ENCODE measurements at regions not wholly inside any gene's neighbourhood (a gene's known extent, or its start where the extent isn't known, plus 50 kb on each side); places are given as distances from the start of the nearest gene placed in this dataset.

DNA sequence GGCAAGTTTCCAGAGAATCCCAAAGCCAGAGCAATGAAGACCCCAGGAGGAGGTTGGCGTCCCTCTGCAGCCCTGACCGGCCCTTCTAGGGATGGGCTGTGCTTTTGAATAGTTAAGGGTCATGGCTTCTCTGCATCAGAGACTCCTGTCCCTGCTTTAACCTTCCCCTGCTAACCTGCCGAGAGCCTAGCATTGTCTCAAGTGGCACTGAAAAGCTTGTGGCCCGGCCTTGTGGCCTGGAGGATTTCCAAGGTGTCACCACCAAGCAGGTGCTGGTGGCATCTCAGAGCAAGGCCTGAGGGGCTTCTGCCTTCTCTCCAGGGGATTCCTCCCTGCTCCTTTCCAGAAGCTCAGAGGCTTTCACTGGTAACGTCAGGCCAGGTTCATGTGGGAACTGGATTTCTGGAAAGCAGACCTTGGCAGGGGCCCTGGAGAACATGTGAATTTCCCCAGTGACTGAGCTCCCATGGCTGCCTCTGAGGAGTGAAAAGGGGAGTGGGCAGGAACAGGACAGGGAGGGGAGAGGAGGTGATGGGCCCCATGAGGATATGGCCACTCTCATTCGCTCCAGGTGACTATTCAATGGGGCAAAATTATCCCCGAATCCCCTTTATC is 409.9 kb downstream of the PTPRU start:
- BruUV-seq (replicated peaks): no TSS peak
- no peaks in the 10 kb centered on the region for H3K9me3 Mint-ChIP-seq (ENCODE audit: unreplicated experiment)
- ChIA-PET CTCF (no interaction called here), POLR2A (no interaction called here)
- H3K27ac Mint-ChIP-seq (ENCODE audit: unreplicated experiment): no peak overlapping the region
- no peaks in the 10 kb centered on the region for H3K36me3 Mint-ChIP-seq (ENCODE audit: insufficient read depth, unreplicated experiment)
- H3K27me3 Mint-ChIP-seq (ENCODE audit: insufficient read depth, unreplicated experiment): peaks cover 10% of the 10 kb centered on the region
- DNase-seq: no peak
- no peaks in the 10 kb centered on the region for H3K27me3 ChIP-seq (replicated peaks; ENCODE audit: control insufficient read depth, insufficient read depth, low read length)
- no peak overlapping the region for H3K4me3 Mint-ChIP-seq (ENCODE audit: unreplicated experiment)
- intact Hi-C loops (cut with micrococcal nuclease; ENCODE audit: unreplicated experiment): no loop called here
- TF ChIP-seq, protein P1, sequence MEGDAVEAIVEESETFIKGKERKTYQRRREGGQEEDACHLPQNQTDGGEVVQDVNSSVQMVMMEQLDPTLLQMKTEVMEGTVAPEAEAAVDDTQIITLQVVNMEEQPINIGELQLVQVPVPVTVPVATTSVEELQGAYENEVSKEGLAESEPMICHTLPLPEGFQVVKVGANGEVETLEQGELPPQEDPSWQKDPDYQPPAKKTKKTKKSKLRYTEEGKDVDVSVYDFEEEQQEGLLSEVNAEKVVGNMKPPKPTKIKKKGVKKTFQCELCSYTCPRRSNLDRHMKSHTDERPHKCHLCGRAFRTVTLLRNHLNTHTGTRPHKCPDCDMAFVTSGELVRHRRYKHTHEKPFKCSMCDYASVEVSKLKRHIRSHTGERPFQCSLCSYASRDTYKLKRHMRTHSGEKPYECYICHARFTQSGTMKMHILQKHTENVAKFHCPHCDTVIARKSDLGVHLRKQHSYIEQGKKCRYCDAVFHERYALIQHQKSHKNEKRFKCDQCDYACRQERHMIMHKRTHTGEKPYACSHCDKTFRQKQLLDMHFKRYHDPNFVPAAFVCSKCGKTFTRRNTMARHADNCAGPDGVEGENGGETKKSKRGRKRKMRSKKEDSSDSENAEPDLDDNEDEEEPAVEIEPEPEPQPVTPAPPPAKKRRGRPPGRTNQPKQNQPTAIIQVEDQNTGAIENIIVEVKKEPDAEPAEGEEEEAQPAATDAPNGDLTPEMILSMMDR (IDR thresholded peaks at IDR 0.05; ENCODE audit: insufficient read depth in 1 of 2, low read depth in 1 of 2, low read length in 1 of 2, severe bottlenecking in 1 of 2, unreplicated experiment in 1 of 2): no peak
- H3K9me3 ChIP-seq: no peaks in the 10 kb centered on the region
- H3K4me3 ChIP-seq (ENCODE audit: low read depth, low read length): no peak overlapping the region
- H3K4me1 Mint-ChIP-seq (ENCODE audit: low read depth, unreplicated experiment): no peaks in the 10 kb centered on the region
- H3K4me1 ChIP-seq: no peaks in the 10 kb centered on the region
- H3K36me3 ChIP-seq (ENCODE audit: control insufficient read depth, insufficient read depth, low read length): no peaks in the 10 kb centered on the region

DNA sequence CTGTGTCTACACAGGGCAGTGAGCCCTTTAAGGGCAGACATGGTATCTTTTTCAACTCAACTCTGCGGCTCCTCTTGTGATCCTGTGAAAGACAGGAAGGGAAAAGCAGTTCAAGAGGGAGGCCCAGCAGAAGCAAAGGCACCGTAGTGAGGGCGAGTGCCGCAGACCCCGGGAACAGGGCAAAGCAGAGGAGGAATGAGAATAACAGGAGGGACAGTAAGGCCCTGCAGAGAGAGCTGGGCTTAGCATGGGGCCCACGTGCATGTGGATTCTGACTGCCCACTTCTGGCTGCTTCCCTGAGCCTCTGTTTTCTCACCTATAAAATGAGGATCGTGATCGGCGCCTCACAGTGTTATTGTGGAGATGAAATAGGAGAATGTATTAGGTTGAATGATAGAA is 409.3 kb downstream of the PTPRU start:
- Mint-ChIP-seq H3K4me3 (ENCODE audit: unreplicated experiment) (no peak overlapping the region), H3K4me1 (ENCODE audit: low read depth, unreplicated experiment) (no peaks in the 10 kb centered on the region), H3K36me3 (ENCODE audit: insufficient read depth, unreplicated experiment) (no peaks in the 10 kb centered on the region), H3K27ac (ENCODE audit: unreplicated experiment) (no peak overlapping the region), H3K27me3 (ENCODE audit: insufficient read depth, unreplicated experiment) (peaks cover 10% of the 10 kb centered on the region), H3K9me3 (ENCODE audit: unreplicated experiment) (no peaks in the 10 kb centered on the region)
- Histone ChIP-seq H3K36me3 (ENCODE audit: control insufficient read depth, insufficient read depth, low read length) (no peaks in the 10 kb centered on the region), H3K9me3 (no peaks in the 10 kb centered on the region), H3K4me3 (ENCODE audit: low read depth, low read length) (no peak overlapping the region), H3K27me3 (replicated peaks; ENCODE audit: control insufficient read depth, insufficient read depth, low read length) (no peaks in the 10 kb centered on the region), H3K4me1 (no peaks in the 10 kb centered on the region)
- intact Hi-C loops (cut with micrococcal nuclease; ENCODE audit: unreplicated experiment): no loop called here
- DNase-seq: no peak
- ChIA-PET CTCF (interaction anchor here (0.5 kb wide), 1 partner anchor 1448 kb away, joined by 4 read pairs; no protein-coding TSS in a partner anchor), POLR2A (no interaction called here)
- BruUV-seq (replicated peaks): no TSS peak
- TF ChIP-seq, protein P1 (IDR thresholded peaks at IDR 0.05; ENCODE audit: insufficient read depth in 1 of 2, low read depth in 1 of 2, low read length in 1 of 2, severe bottlenecking in 1 of 2, unreplicated experiment in 1 of 2): no peak

DNA sequence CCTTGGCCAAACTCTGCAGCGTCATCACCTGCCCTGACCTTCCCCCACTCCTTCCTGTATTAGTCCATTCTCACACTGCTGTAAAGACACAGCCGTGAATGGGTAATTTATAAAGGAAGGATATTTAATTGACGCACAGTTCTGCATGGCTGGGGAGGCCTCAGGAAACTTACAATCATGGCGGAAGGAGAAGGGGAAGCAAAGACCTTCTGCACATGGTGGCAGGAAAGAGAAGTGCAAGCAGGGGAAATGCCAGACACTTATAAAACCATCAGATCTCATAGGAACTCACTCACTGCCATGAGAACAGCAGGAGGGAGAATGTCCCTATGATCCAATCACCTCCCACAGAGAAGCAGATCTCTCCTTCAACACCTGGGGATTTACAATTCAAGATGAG is 408.5 kb downstream of the PTPRU start:
- no peaks in the 10 kb centered on the region for H3K27me3 ChIP-seq (replicated peaks; ENCODE audit: control insufficient read depth, insufficient read depth, low read length)
- no peaks in the 10 kb centered on the region for H3K4me1 ChIP-seq
- Mint-ChIP-seq H3K27me3 (ENCODE audit: insufficient read depth, unreplicated experiment) (peaks cover 10% of the 10 kb centered on the region), H3K36me3 (ENCODE audit: insufficient read depth, unreplicated experiment) (no peaks in the 10 kb centered on the region), H3K9me3 (ENCODE audit: unreplicated experiment) (no peaks in the 10 kb centered on the region), H3K4me3 (ENCODE audit: unreplicated experiment) (no peak overlapping the region), H3K27ac (ENCODE audit: unreplicated experiment) (no peak overlapping the region), H3K4me1 (ENCODE audit: low read depth, unreplicated experiment) (no peaks in the 10 kb centered on the region)
- no peak for DNase-seq
- intact Hi-C loops (cut with micrococcal nuclease; ENCODE audit: unreplicated experiment): no loop called here
- POLR2A ChIA-PET: no interaction called here
- BruUV-seq (replicated peaks): no TSS peak
- H3K9me3 ChIP-seq: no peaks in the 10 kb centered on the region
- H3K4me3 ChIP-seq (ENCODE audit: low read depth, low read length): no peak overlapping the region
- no peaks in the 10 kb centered on the region for H3K36me3 ChIP-seq (ENCODE audit: control insufficient read depth, insufficient read depth, low read length)
- CTCF ChIA-PET: no interaction called here
- TF ChIP-seq, protein P1 (IDR thresholded peaks at IDR 0.05; ENCODE audit: insufficient read depth in 1 of 2, low read depth in 1 of 2, low read length in 1 of 2, severe bottlenecking in 1 of 2, unreplicated experiment in 1 of 2): no peak
